ENCODE measurements at regions not wholly inside any gene's neighbourhood (a gene's known extent, or its start where the extent isn't known, plus 50 kb on each side); places are given as distances from the start of the nearest gene placed in this dataset.

GRCh38 chrX:65045001-65045400, 68.8 kb upstream of the ZC4H2 start:
- no peak for TF ChIP-seq CTCF (IDR thresholded peaks at IDR 0.05)
- no peak for TF ChIP-seq POLR2AphosphoS5 (IDR thresholded peaks at IDR 0.05)
- TF ChIP-seq POLR2A (IDR thresholded peaks at IDR 0.05) = no peak
- TF ChIP-seq EP300 (IDR thresholded peaks at IDR 0.05) = no peak

Data from upper lobe of left lung (tissue), 4 donors.